OCI-LY1 (cell line): ENCODE measurements at regions not wholly inside any gene's neighbourhood (a gene's known extent, or its start where the extent isn't known, plus 50 kb on each side); places are given as distances from the start of the nearest gene placed in this dataset.

ENCODE experiments used
- H2AFZ ChIP-seq: fragments of 200-600 bp; sonication (generic), shearing (Covaris generic); 2 replicates; pipeline ENCODE4 v1.6.0; 2014; ENCODE audit warnings: antibody characterized with exemption, mild to moderate bottlenecking, low read length
- H3F3A ChIP-seq: fragments of 200-600 bp; sonication (generic), shearing (Covaris generic); 2 replicates; pipeline ENCODE4 v1.6.0; 2014; ENCODE audit warnings: mild to moderate bottlenecking, antibody characterized with exemption, low read length, moderate library complexity; ENCODE audit not compliant: insufficient read depth
- H3K27ac ChIP-seq: fragments of 200-600 bp; sonication (generic); 2 replicates; pipeline ENCODE4 v1.5.1; 2014; ENCODE audit warnings: low read length, mixed run types, mild to moderate bottlenecking, low read depth; ENCODE audit not compliant: poor library complexity, severe bottlenecking
- H3K27me3 ChIP-seq: fragments of 200-600 bp; sonication (generic); 2 replicates; pipeline ENCODE4 v1.6.0; 2014; ENCODE audit warnings: antibody characterized with exemption, mild to moderate bottlenecking, low read length, moderate library complexity; ENCODE audit not compliant: insufficient read depth
- H3K36me3 ChIP-seq: fragments of 200-600 bp; sonication (generic); 2 replicates; pipeline ENCODE4 v1.6.1; 2014; ENCODE audit warnings: mild to moderate bottlenecking, antibody characterized with exemption, low read length, moderate library complexity, mixed read lengths; ENCODE audit not compliant: insufficient read depth
- H3K4me1 ChIP-seq: fragments of 200-600 bp; sonication (generic); 2 replicates; pipeline ENCODE4 v1.5.1; 2014; ENCODE audit warnings: mild to moderate bottlenecking, low read length, moderate library complexity; ENCODE audit not compliant: insufficient read depth, severe bottlenecking
- H3K4me2 ChIP-seq: fragments of 200-600 bp; sonication (generic), shearing (Covaris generic); 2 replicates; pipeline ENCODE4 v1.6.1; 2014; ENCODE audit warnings: low read length
- H3K4me3 ChIP-seq: fragments of 200-600 bp; sonication (generic); 2 replicates; pipeline ENCODE4 v1.5.1; 2014; ENCODE audit warnings: low read length, low read depth, mild to moderate bottlenecking, mixed read lengths; ENCODE audit not compliant: poor library complexity, severe bottlenecking
- H3K79me2 ChIP-seq: fragments of 200-600 bp; shearing (Covaris generic); 2 replicates; pipeline ENCODE4 v1.6.1; 2016; ENCODE audit warnings: mixed run types, low read length, mixed read lengths; ENCODE audit not compliant: insufficient read depth
- H3K9ac ChIP-seq: fragments of 200-600 bp; sonication (generic), shearing (Covaris generic); 2 replicates; pipeline ENCODE4 v1.6.1; 2014; ENCODE audit warnings: mild to moderate bottlenecking, low read length, mixed read lengths
- H3K9me2 ChIP-seq: fragments of 200-600 bp; sonication (generic), shearing (Covaris generic); 2 replicates; pipeline ENCODE4 v1.6.1; 2014; ENCODE audit warnings: low read depth, mild to moderate bottlenecking, low read length, mixed read lengths
- H3K9me3 ChIP-seq: fragments of 200-600 bp; shearing (Covaris generic); 2 replicates; pipeline ENCODE4 v1.6.1; 2014; ENCODE audit warnings: low read length, mixed read lengths
- H4K20me1 ChIP-seq: fragments of 200-600 bp; sonication (generic), shearing (Covaris generic); 2 replicates; pipeline ENCODE4 v1.6.0; 2016; ENCODE audit warnings: mild to moderate bottlenecking, low read length; ENCODE audit not compliant: insufficient read depth
- CTCF ChIP-seq: fragments of 200-600 bp; sonication (generic), shearing (Covaris generic); IDR thresholded peaks from 2 replicates; pipeline ENCODE4 v1.5.1; 2017; ENCODE audit warnings: mild to moderate bottlenecking, antibody characterized with exemption, low read length, moderate library complexity, mixed read lengths
- EZH2 ChIP-seq: fragments of 200-600 bp; sonication (generic), shearing (Covaris generic); IDR thresholded peaks from 2 replicates; pipeline ENCODE4 v1.8.0; 2017; ENCODE audit warnings: borderline replicate concordance, mixed run types, mild to moderate bottlenecking, antibody characterized with exemption, low read length, moderate library complexity, mixed read lengths

GRCh38 chr6:92566632-92567031, 852.7 kb downstream of the EPHA7 start:
- Histone ChIP-seq H3K9ac (no peak overlapping the region), H3F3A (peaks cover 3% of the 10 kb centered on the region; the same call in 1 of the 2 replicates), H3K4me3 (no peak overlapping the region), H3K4me2 (no peak overlapping the region), H3K27ac (no peak overlapping the region), H3K4me1 (peaks cover 4% of the 10 kb centered on the region), H3K36me3 (no peaks in the 10 kb centered on the region), H3K27me3 (no peaks in the 10 kb centered on the region), H3K79me2 (no peaks in the 10 kb centered on the region), H3K9me2 (no peaks in the 10 kb centered on the region), H2AFZ (peak overlapping the region; percentile 10; the same call in 1 of the 2 replicates), H4K20me1 (no peaks in the 10 kb centered on the region), H3K9me3 (no peaks in the 10 kb centered on the region)
- no peak for TF ChIP-seq CTCF
- no peak for TF ChIP-seq EZH2

GRCh38 chr6:92564376-92564775, 855.0 kb downstream of the EPHA7 start:
- no peaks in the 10 kb centered on the region for H3K36me3 ChIP-seq
- no peaks in the 10 kb centered on the region for H3K79me2 ChIP-seq
- no peaks in the 10 kb centered on the region for H4K20me1 ChIP-seq
- H3K4me3 ChIP-seq = no peak overlapping the region
- H3K27ac ChIP-seq = no peak overlapping the region
- 0 out of 2 replicates have a peak overlapping the region, but pooled peaks have one; percentile 34 for H2AFZ ChIP-seq
- no peak overlapping the region for H3K4me2 ChIP-seq
- no peaks in the 10 kb centered on the region for H3K27me3 ChIP-seq
- peaks cover 12% of the 10 kb centered on the region for H3K4me1 ChIP-seq
- TF ChIP-seq CTCF (no peak), EZH2 (no peak)
- H3K9me2 ChIP-seq = no peaks in the 10 kb centered on the region
- H3K9ac ChIP-seq = no peak overlapping the region
- H3F3A ChIP-seq = peaks cover 3% of the 10 kb centered on the region; the same call in 1 of the 2 replicates
- no peaks in the 10 kb centered on the region for H3K9me3 ChIP-seq

GRCh38 chr6:92559611-92560010, 859.7 kb downstream of the EPHA7 start:
- Histone ChIP-seq H3K9ac (no peak overlapping the region), H3K36me3 (no peaks in the 10 kb centered on the region)

More at GRCh38 chr6:92559611-92560010, 859.7 kb downstream of the EPHA7 start:
- Histone ChIP-seq H3K4me2 (peak overlapping the region; percentile 19; the same call in 1 of the 2 replicates), H4K20me1 (no peaks in the 10 kb centered on the region), H3K9me3 (no peaks in the 10 kb centered on the region), H3K27ac (peak overlapping the region; percentile 16), H3K27me3 (no peaks in the 10 kb centered on the region), H2AFZ (no peak overlapping the region), H3K4me1 (peaks cover 21% of the 10 kb centered on the region), H3K79me2 (no peaks in the 10 kb centered on the region), H3F3A (no peaks in the 10 kb centered on the region), H3K4me3 (no peak overlapping the region), H3K9me2 (no peaks in the 10 kb centered on the region)
- TF ChIP-seq EZH2 = no peak
- TF ChIP-seq CTCF = no peak
